Activated naive CD4-positive, alpha-beta T cell treated with Interleukin-2 at 50 U/mL for 16 hours (primary cell): ENCODE measurements at regions not wholly inside any gene's neighbourhood (a gene's known extent, or its start where the extent isn't known, plus 50 kb on each side); places are given as distances from the start of the nearest gene placed in this dataset.
"Not testable (repeated sequence)": the region's sequence is repeated elsewhere in the genome, so short reads cannot be mapped to it uniquely, and the experiment has no call there.

Experiments used
- DNase-seq: peaks from one replicate; pipeline ENCODE4 v3.0.0-alpha.2; 2020

DNA sequence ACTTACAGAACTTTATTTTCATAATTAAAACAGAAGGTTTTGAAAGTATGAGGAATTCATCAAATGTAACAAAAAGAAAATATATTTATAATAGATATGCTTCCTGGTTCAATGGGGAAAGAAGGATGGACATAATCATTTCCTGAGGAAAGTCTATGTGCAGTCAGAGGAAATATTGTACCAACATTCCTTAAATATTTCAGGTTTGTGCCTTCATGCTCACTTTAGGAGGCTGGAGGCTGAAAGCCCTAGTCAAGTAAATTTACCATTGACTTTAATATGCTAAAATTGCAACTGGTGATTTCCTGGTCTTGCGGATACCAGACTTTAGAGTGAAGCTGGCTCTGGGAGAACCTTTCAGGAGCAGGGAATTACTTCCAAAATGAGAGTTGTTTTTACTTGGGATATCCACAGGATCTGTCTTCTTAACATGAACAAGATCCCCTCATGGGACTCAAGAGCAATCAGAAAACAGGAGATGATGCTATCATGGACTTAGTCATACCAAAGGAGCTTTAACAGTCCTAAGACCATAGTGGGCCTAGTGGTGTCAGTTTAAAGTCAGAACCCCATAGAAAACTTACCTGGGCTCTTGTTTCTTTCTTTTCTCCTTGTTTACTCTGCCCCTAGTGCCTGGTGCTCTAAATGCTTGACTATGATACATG, 762.8 kb upstream of the GRAMD2B start:
- DNase-seq = no peak

DNA sequence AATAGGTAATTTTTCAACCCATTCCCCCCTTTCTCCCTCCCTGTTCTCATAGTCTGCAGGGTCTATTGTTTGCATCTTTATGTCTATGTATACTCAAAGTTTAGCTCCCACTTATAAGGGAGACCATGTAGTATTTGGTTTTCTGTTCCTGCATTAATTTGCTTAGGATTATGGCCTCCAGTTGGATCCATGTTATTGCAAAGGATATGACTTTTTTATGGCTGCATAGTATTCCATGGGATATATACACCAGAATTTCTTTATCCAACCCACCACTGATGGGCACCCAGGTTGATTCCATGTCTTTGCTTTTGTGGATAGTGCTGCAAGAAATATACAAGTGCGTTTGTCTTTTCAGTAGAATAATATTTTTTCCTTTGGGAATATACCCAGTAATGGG, 761.6 kb upstream of the GRAMD2B start:
- no peak for DNase-seq

DNA sequence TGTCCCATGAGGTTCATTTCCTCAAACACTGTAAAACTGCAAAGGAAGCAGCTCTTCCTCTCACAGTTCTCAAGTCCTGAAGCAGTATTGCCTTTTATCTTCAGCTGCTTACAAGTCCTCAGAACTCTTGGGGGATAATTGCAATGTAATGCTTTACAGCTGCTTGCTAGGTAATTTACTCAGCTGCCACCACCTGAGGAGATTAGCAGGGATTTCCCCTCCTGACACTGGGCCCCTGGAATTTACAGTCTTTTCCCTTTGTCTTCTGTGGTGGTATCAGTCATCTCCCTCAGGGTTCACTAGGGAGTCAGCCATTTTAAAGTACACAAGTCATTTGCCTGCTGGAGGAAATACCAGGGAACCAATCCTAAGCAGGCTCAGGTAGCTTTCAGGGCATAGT, 754.3 kb upstream of the GRAMD2B start:
- DNase-seq = no peak

DNA sequence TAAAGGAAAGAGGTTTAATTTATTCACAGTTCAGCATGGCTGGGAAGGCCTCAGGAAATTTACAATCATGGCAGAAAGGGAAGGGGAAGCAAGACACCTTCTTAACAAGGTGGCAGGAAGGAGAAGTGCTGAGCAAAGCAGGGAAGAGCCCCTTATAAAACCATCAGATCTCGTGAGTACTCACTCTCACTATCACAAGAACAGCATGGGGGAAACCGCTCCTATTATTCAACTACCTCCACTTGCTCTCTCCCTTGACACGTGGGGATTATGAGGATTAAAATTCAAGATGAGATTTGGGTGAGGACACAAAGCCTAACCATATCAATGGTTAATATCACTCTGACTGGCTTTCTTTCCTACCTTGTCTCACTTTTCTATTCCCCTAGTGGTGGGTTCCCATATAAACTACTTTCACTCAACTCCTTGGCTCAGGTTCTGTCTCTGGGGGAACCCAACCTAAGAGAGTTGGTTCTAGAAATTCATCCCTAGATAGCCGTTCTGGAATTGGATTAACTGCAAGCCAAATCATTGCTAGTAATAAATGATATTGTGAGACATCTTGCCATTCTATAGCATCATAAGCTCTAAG, 749.8 kb upstream of the GRAMD2B start:
- DNase-seq = no peak

DNA sequence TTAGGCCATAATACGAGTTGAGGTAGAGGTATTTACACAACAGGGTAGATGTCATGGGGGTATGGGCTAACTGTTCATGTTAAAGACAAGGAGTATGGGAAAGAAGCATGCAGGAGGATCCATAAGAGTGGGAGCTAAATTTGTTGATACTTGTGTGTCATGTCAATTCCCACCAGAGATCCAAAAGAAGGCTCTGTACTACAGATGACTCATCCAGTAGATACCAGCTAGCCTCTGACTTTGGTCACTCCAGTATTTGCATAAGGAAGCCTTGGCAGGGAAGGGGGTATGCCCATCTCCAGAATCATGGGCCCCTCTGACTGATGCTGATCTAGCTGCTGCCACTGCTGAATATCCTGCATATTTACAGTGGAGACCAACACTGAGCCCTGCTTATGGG, 743.7 kb upstream of the GRAMD2B start:
- DNase-seq = no peak

DNA sequence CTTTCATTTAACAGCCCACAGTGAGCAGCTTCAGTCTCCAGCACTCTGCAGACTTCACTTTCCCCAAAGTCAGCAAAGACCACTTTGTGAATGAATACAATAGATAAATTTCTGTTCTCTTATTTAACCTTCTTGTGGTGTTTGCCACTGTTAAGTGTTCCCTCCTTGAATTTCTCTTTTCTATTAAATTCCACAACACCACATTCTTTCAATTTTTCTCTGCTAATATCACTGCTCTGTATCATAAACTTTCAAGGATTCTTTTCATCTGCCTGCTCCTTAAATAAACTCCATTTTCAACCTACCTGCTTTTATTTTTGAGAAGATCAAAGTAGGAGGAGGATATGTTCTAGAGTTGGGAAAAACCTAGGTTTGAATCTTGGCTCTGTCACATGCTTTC, 739.5 kb upstream of the GRAMD2B start:
- no peak for DNase-seq

DNA sequence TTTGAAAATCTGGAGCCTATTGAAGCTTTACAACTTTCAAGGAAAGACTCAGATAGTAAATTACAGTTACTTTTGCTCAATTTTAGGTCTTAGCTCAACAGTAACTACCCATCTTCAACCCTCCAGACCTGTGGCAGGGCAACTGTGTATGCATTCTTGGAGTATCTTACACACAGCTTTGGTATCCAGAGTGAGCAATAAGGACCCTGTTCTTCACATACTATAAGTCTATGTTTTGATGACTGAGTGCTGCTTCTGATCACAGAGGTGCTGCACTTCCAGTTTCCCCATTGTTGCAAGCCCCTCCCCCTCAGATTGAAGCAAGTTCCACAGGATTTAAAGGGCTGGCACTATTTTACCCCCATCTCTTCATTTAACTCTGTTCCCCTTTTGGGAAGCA, 737.4 kb upstream of the GRAMD2B start:
- no peak for DNase-seq

DNA sequence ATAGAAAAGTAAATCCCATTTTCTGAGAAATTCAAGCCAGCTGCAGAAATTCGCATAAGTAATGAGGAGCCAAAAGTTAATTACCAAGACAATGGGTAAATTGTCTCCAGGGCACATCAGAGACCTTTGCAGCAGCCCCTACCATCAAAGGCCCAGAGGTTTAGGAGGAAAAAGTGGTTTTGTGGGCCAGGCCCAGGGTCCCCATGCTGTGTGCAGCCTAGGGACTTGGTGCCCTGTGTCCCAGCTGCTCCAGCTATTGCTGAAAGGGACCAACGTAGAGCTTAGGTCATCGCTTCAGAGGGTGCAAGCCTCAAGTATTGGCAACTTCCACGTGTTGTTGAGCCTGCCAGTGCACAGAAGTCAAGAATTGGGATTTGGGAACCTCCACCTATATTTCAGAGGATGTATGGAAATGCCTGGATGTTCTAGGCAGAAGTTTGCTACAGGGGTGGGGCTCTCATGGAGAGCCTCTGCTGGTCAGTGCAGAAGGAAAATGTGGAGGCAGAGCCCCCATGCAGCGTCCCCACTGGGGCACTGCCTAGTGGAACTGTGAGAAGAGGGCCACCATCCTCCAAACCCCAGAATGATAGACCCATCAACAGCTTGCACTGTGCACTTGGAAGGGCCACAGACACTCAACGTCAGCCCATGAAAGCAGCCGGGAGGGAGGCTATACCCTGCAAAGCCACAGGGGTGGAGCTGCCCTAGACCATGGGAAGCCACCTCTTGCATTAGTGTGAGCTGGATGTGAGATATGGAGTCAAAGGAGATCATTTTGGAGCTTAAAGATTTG, 731.3 kb upstream of the GRAMD2B start:
- DNase-seq = not testable (repeated sequence)

DNA sequence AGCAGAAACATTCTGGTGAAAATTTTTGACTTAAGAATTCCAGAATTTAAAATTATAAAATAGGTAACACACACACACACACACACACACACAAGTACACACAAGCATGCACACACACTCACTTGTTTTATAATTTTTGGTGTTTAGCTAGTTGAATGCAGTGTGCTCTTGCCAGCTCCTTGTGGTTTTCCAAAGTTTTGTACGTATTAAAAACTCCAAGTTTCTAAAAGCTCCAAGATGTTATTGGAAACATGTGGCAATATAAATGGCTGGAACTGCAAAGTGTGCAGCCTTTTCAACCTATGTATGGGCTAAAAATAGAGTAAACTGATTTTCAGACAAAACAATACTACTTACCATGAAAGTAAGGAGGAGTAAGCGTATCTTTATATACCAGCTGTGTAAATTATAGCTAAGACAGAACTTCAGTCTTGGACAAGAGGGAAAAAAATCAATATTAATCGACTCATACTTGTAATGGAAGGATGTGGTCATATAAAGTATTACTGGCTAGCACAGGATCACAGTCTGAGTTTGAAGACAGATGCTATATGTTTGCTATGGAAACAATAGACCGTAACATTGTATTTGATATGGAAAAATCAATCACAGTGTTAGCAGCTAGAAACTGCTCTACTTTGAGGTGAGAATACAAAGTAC, 727.1 kb upstream of the GRAMD2B start:
- no peak for DNase-seq

DNA sequence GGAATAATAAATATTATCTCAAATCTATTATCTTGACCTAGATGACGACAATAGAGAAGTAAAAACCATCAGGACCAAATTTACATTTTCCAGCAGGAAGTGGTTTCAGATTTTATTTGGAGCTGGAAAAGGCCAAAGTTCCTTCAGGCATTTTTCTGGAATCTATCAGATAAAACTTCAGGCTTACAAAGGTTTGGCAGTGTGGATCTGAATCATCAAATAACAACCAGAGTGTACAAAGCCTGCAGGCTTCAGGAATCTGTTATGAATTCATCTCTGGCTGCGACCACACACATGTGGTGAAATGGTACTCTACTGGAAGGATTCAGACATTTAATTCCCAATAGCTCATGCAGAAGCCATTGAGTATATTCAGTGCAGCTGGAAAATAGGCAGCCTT, 726.4 kb upstream of the GRAMD2B start:
- no peak for DNase-seq

DNA sequence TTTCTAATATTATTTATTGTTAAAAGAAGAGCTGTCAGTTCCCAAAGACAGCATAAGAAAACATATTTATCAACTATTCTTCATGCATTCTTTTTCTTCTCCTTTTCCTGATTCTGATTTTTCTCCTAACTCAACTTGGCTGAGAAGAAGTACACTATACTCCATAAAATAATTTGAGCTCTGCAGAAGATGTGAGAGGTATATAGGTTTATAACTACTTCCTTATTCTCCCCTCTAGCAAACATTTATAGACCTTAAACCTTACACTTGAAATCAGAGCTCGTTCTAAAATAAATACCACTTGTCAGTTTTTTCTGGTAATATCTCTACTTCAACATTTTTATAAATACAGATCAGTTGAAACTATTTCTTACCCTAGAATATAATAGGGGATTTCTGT, 724.8 kb upstream of the GRAMD2B start:
- DNase-seq = no peak

DNA sequence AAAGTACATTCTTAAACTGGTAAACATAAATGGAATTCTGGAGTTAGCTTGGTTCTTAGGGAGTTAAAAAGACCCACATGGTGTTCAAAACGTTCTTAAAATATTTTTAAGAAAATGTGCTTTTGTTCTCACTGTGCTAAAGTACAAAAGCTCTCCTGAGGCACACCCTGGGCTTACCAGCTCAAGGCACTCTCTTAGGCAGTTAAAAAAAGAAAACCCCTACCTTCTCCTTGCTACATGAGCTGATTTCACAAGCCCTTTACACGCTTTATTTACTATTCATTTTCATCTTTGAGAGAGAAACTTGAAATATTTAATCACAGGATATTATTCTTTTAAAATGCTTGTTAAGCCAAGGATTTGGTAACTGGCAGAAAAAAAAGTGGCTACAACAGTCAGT, 723.3 kb upstream of the GRAMD2B start:
- DNase-seq = no peak

DNA sequence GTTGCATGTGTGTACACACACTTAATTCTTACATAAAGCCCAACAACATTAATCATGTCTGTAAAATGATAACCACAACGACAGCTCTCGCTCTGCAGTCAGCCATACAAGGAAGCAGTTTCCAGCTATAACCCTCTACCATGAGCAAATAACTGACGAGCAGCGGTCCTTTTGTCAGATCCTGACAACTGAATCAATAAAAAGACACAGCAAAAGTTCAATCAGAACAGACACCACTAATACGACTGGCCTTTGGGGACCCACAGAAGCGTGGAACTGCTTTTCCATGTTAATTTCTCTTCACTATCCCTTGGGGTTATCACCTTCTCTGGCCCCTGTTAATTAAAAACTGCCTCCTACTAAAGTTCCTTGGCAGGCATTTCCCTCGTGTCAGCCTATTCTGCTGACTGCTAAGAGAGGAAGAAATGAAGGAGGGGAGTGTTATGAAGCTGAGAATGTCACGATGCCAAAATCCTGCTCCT, 722.8 kb upstream of the GRAMD2B start:
- DNase-seq = no peak

DNA sequence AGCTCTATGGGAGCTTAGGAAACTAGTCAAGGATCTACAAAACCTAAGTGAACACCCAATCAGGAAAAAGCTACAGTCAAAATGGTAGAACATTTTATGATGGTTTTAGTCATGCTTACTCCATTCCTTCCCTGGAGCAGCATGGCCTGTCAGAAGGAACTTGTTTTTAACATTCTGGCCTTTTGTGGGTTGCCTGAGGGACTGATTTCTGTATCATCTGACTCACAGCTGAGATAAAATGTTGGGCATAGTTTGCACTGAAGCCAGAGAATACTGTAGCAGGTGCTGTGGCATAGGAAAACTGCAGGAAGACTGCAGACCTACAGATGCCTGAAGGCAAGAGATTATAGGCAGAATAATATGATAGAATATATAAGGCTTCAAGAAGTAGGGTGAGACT, 719.6 kb upstream of the GRAMD2B start:
- DNase-seq = no peak

DNA sequence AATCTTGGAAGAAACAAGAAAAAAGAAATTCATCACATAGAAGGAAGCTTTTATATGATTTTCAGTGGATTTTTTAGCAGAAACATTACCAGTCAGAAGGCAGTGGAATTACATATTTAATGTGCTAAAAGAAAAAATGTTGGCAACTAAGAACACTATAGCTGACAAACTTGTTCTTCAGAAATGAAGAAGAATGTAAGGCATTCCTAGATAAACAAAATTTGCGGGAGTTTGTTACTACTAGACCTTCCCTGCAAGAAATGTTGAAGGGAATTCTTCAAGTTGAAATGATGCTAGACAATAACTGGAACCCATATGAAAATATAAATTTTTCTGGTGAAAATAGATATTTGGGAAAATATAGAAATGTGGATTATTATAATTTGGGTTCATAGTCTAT, 718.3 kb upstream of the GRAMD2B start:
- no peak for DNase-seq

DNA sequence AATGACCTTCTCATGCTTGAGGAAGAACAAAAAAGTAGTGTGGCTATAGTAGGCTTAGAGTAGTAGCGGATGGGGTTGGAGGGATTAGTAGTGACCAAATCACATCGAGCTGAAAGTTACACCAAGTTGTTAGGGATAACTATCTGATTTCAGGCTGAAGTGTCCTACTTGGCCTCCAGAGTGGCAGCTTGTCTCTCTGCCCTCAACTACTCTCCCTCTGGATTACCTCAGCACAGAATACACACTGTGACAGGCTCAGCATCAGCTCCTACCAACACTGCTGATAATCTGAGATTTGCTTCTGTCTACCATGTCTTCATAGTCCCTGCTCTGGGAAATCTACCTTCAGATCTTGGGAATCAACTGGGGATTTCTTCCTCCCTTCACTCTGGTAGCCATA, 714.6 kb upstream of the GRAMD2B start:
- DNase-seq = no peak

DNA sequence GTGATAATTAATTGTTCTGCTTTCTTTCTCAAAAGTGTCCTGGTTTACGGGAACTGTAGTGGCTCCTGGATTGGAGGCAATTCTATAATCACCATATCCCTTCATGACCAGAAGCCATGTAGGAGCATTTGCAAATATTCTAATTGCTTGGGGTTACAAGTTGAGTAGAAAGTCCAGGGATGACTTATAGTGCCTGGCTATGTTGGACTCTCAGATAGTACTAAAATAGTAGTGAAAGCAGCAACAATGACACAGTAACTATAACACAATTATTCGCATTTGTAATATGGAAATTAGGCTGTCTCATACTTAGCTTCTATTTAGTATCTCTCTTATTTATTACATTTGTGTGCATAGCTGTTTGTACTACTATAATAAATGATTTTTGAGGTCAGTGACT, 712.5 kb upstream of the GRAMD2B start:
- no peak for DNase-seq

DNA sequence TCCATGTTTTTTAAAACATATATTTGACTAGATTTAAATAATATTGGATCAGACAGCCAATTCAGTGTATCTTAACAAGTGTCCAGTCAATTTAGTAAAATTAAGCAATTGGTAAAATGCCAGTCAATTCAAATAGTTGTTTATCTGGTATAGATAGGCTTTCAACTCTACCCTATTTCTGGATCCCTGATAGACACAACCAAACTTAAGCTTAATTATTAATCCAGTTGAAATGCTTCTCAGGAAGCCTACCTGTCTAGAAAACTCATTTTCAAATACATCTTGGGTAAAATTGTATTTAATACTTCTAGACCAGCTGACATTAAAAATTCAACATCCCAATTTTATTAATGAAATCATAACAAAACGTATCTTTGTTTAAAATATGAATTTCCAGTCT, 710.8 kb upstream of the GRAMD2B start:
- no peak for DNase-seq

DNA sequence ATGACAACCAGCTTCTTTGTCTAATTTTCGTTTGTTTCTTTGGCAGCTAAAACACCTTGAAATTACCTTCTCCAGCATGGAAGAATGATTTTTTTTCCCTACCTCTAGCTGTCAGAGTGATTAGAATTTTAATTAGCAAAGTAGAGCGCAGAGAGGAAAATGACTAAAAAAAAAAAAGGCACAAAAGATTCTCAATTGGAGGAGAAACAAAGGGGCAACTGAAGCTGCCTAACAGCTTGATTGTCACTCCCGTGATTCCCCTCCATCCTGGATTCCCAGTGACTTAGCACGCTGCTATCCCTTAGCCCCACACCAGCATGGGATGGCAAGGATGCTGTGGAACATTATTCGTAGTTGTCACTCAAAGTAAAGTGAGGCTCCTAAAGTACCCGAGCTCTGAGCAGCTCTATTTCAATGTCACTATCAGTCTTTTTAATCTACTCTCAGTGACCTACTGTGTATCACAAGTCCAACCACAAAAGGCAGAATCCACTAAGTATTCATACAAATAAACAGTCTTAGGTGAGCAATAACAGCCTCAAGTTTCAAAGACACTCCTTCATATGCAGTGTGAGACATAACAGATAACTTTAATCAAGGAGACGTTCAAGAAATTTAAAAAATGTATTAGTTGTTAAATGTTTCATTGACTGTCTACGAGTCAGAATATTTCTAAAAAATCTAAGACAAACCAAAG, 710.0 kb upstream of the GRAMD2B start:
- no peak for DNase-seq

DNA sequence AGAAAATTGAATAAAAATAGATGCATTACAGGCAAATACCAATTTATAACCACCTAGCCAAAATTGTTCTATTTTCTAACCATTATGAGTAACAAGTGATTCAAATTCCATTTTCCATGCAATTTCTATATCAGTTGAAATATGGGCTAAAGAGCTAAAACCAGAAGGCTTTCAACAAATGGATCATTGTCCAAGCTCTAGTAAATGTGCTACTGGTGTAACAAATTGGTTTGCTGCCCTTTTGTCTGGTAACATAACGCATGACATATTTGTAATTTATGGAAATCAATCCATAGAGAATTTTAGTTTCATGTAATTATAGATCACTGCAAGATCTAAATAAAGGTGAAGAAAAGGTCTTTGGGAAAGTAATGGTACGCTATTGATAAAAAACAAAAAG, 708.0 kb upstream of the GRAMD2B start:
- no peak for DNase-seq

DNA sequence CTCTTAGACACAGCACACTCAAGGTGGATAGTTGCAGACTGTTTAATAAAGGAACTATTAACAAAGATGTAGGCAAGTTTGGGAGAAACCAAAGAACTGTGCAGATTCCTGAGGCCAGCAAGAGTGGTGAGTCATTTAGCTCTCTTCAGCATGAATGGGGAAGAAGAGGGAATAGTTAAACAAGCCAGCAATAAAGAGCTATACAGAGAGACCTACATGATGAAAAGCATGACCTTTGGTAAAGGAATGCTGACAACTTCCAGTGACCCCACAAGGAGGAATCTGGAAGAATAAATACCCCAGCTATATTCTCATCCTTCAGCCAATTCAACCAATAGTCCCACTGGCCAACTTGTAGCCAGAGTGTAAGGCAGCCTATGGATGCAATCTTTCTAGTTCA, 706.0 kb upstream of the GRAMD2B start:
- DNase-seq = no peak

DNA sequence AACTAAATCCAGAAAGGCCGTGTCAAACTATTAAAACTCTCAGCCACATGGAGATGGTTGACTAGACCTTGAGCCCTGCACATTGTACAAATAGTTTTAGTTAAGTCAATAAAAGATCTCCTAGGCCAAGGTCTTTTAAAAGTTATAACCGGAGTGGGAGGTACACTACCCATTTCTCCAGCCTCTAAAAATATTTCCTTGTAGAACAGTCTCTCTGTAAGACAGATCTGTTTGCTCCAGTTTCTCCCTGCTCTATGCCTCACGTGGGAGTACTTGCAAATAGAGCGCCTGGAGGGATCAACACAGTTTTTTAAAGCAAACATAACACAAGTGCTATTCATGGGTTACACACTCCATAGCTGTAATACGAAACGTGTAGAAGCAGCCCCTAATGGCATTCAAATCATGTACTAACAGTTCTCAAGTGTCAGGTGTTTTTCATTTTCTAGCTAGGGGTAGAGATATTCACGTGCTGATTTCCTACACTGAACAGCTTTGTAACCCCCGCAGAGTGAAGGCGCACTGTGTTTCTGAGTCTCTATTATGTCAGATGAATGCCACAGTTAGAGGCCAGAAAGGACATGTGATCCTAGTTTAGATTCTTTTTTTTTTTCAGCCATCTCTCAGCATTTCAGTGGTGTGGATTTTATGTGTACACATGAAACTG, 703.4 kb upstream of the GRAMD2B start:
- DNase-seq = no peak

DNA sequence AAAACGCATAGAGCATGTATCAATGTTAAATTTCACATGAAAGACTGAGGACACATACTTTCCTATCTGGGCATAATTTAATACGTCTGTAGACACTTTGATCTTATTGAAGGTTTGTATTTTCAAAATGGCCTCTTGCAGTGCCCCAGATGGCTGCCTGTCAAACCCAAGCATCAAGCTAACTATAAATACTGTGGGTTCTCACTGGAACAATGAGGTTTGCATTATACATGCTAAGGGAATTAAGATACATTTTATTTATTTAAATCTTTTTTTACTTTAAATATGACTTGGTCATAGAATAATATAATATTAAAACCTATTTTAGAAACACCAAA, 702.9 kb upstream of the GRAMD2B start:
- no peak for DNase-seq
